ENCODE measurements at regions not wholly inside any gene's neighbourhood (a gene's known extent, or its start where the extent isn't known, plus 50 kb on each side); places are given as distances from the start of the nearest gene placed in this dataset.

- TF ChIP-seq CTCF (IDR thresholded peaks at IDR 0.05; ENCODE audit: partially characterized antibody, unreplicated experiment) = no peak
- no peaks in the 10 kb centered on the region for H3K36me3 Mint-ChIP-seq (ENCODE audit: unreplicated experiment)
- no peaks in the 10 kb centered on the region for H3K27me3 Mint-ChIP-seq (ENCODE audit: unreplicated experiment)
- no peak for DNase-seq
- H3K9me3 Mint-ChIP-seq (ENCODE audit: unreplicated experiment) = no peaks in the 10 kb centered on the region
- H3K27ac Mint-ChIP-seq (ENCODE audit: unreplicated experiment) = no peak overlapping the region
- H3K4me1 Mint-ChIP-seq (ENCODE audit: low read depth, unreplicated experiment) = no peaks in the 10 kb centered on the region
- no peak overlapping the region for H3K4me3 Mint-ChIP-seq (ENCODE audit: unreplicated experiment)
Measured at GRCh38 chr3:103660810-103661209, 1226.0 kb downstream of the ZPLD1 start.

GRCh38 chr3:103662591-103662990, 1227.8 kb downstream of the ZPLD1 start:
- no peaks in the 10 kb centered on the region for H3K36me3 Mint-ChIP-seq (ENCODE audit: unreplicated experiment)
- H3K27ac Mint-ChIP-seq (ENCODE audit: unreplicated experiment) = no peak overlapping the region
- no peaks in the 10 kb centered on the region for H3K4me1 Mint-ChIP-seq (ENCODE audit: low read depth, unreplicated experiment)
- no peak for DNase-seq
- H3K9me3 Mint-ChIP-seq (ENCODE audit: unreplicated experiment) = no peaks in the 10 kb centered on the region
- no peak for TF ChIP-seq CTCF (IDR thresholded peaks at IDR 0.05; ENCODE audit: partially characterized antibody, unreplicated experiment)
- H3K27me3 Mint-ChIP-seq (ENCODE audit: unreplicated experiment) = no peaks in the 10 kb centered on the region
- H3K4me3 Mint-ChIP-seq (ENCODE audit: unreplicated experiment) = no peak overlapping the region

GRCh38 chr3:103672346-103672745, 1237.5 kb downstream of the ZPLD1 start:
- no peak for TF ChIP-seq CTCF (IDR thresholded peaks at IDR 0.05; ENCODE audit: partially characterized antibody, unreplicated experiment)
- Mint-ChIP-seq H3K4me3 (ENCODE audit: unreplicated experiment) (no peak overlapping the region), H3K9me3 (ENCODE audit: unreplicated experiment) (no peaks in the 10 kb centered on the region), H3K27me3 (ENCODE audit: unreplicated experiment) (peaks cover 2% of the 10 kb centered on the region), H3K27ac (ENCODE audit: unreplicated experiment) (no peak overlapping the region), H3K36me3 (ENCODE audit: unreplicated experiment) (no peaks in the 10 kb centered on the region), H3K4me1 (ENCODE audit: low read depth, unreplicated experiment) (peaks cover 2% of the 10 kb centered on the region)
- DNase-seq = no peak

- no peak overlapping the region for H3K4me3 Mint-ChIP-seq (ENCODE audit: unreplicated experiment)
- peaks cover 10% of the 10 kb centered on the region for H3K36me3 Mint-ChIP-seq (ENCODE audit: unreplicated experiment)
- no peak for TF ChIP-seq CTCF (IDR thresholded peaks at IDR 0.05; ENCODE audit: partially characterized antibody, unreplicated experiment)
- no peak for DNase-seq
- no peak overlapping the region for H3K27ac Mint-ChIP-seq (ENCODE audit: unreplicated experiment)
- H3K27me3 Mint-ChIP-seq (ENCODE audit: unreplicated experiment) = no peaks in the 10 kb centered on the region
- H3K9me3 Mint-ChIP-seq (ENCODE audit: unreplicated experiment) = no peaks in the 10 kb centered on the region
- H3K4me1 Mint-ChIP-seq (ENCODE audit: low read depth, unreplicated experiment) = no peaks in the 10 kb centered on the region
Measured at GRCh38 chr3:103684904-103685303, 1250.1 kb downstream of the ZPLD1 start.

GRCh38 chr3:103685939-103686338, 1251.1 kb downstream of the ZPLD1 start:
- H3K4me3 Mint-ChIP-seq (ENCODE audit: unreplicated experiment) = no peak overlapping the region
- no peak for TF ChIP-seq CTCF (IDR thresholded peaks at IDR 0.05; ENCODE audit: partially characterized antibody, unreplicated experiment)
- no peaks in the 10 kb centered on the region for H3K4me1 Mint-ChIP-seq (ENCODE audit: low read depth, unreplicated experiment)

More at GRCh38 chr3:103685939-103686338, 1251.1 kb downstream of the ZPLD1 start:
- no peaks in the 10 kb centered on the region for H3K27me3 Mint-ChIP-seq (ENCODE audit: unreplicated experiment)
- H3K27ac Mint-ChIP-seq (ENCODE audit: unreplicated experiment) = no peak overlapping the region
- no peak for DNase-seq
- H3K36me3 Mint-ChIP-seq (ENCODE audit: unreplicated experiment) = peaks cover 11% of the 10 kb centered on the region
- no peaks in the 10 kb centered on the region for H3K9me3 Mint-ChIP-seq (ENCODE audit: unreplicated experiment)
